ENCODE measurements at regions not wholly inside any gene's neighbourhood (a gene's known extent, or its start where the extent isn't known, plus 50 kb on each side); places are given as distances from the start of the nearest gene placed in this dataset.

GRCh38 chr14:46008348-46008747, 643.2 kb downstream of the RPL10L start:
- intact Hi-C loops (cut with DNase I) = no loop called here
- Histone ChIP-seq H3K27ac (no peak overlapping the region), H3K36me3 (replicated peaks in 1 of 2; ENCODE audit: insufficient read depth in 1 of 2, low read depth in 2 of 2) (no peaks in the 10 kb centered on the region), H3K9me3 (peaks cover 0 to 4% (median 0%) of the 10 kb centered on the region in 3 donors), H3K27me3 (no peaks in the 10 kb centered on the region), H3K4me1 (no peaks in the 10 kb centered on the region), H3K4me3 (no peak overlapping the region)
- TF ChIP-seq POLR2A (IDR thresholded peaks at IDR 0.05) (no peak), CTCF (IDR thresholded peaks at IDR 0.05) (no peak)
- 46 to 53% methylated on average over 3 of the region's 3 CpGs for whole genome bisulfite sequencing, 2 donors
- DNase-seq (no peak), ATAC-seq (no peak)

- no peak overlapping the region for H3K27ac ChIP-seq
- WGBS, 2 donors = 44 to 62% methylated on average over 2 of the region's 2 CpGs
- no peaks in the 10 kb centered on the region for H3K9me3 ChIP-seq
- H3K4me1 ChIP-seq = no peaks in the 10 kb centered on the region
- no peak overlapping the region for H3K4me3 ChIP-seq
- DNase-seq (no peak), ATAC-seq (no peak)
- no peaks in the 10 kb centered on the region for H3K27me3 ChIP-seq
- TF ChIP-seq CTCF (IDR thresholded peaks at IDR 0.05) (no peak), POLR2A (IDR thresholded peaks at IDR 0.05) (no peak)
- intact Hi-C loops (cut with DNase I) = no loop called here
- no peaks in the 10 kb centered on the region for H3K36me3 ChIP-seq (replicated peaks in 1 of 2; ENCODE audit: insufficient read depth in 1 of 2, low read depth in 2 of 2)
Observed at GRCh38 chr14:45998554-45998953, 653.0 kb downstream of the RPL10L start.

GRCh38 chr14:45990252-45990651, 661.3 kb downstream of the RPL10L start:
- intact Hi-C loops (cut with DNase I) = no loop called here
- TF ChIP-seq CTCF (IDR thresholded peaks at IDR 0.05) (peak in 2 of 7 experiments; percentile 9 to 11), POLR2A (IDR thresholded peaks at IDR 0.05) (no peak)
- DNase-seq (no peak), ATAC-seq (no peak)
- Histone ChIP-seq H3K9me3 (no peaks in the 10 kb centered on the region), H3K27me3 (no peaks in the 10 kb centered on the region), H3K36me3 (replicated peaks in 1 of 2; ENCODE audit: insufficient read depth in 1 of 2, low read depth in 2 of 2) (no peaks in the 10 kb centered on the region), H3K4me3 (no peak overlapping the region), H3K4me1 (no peaks in the 10 kb centered on the region), H3K27ac (no peak overlapping the region)
- 71% methylated on average over 3 of the region's 3 CpGs for WGBS, 2 donors

DNA sequence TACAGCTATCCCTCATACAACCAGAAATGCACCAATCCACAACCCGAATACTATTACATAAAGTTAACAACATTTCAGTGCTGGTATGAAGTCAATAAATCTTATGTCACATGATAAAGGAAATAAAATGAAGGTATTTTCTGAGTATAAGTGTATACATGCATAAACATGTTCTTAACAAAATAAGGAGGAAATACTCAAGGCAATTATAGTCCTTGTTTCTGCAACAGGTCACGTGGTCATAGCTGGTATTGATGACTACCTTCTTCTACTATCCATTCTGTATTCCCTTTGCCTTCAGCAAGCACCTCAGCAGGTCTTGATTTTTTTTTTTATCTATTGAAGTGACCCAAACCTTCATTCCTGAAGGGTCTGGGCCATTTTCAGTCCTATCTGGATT, 675.6 kb downstream of the RPL10L start:
- Histone ChIP-seq H3K4me1 (no peaks in the 10 kb centered on the region), H3K27ac (no peak overlapping the region), H3K4me3 (no peak overlapping the region), H3K9me3 (no peaks in the 10 kb centered on the region), H3K27me3 (no peaks in the 10 kb centered on the region), H3K36me3 (replicated peaks in 1 of 2; ENCODE audit: insufficient read depth in 1 of 2, low read depth in 2 of 2) (no peaks in the 10 kb centered on the region)
- ATAC-seq = no peak
- DNase-seq = no peak
- TF ChIP-seq CTCF (IDR thresholded peaks at IDR 0.05) (no peak), POLR2A (IDR thresholded peaks at IDR 0.05) (no peak)
- WGBS, 2 donors = 53 to 74% methylated on average over 2 of the region's 2 CpGs
- intact Hi-C loops (cut with DNase I) = no loop called here

DNA sequence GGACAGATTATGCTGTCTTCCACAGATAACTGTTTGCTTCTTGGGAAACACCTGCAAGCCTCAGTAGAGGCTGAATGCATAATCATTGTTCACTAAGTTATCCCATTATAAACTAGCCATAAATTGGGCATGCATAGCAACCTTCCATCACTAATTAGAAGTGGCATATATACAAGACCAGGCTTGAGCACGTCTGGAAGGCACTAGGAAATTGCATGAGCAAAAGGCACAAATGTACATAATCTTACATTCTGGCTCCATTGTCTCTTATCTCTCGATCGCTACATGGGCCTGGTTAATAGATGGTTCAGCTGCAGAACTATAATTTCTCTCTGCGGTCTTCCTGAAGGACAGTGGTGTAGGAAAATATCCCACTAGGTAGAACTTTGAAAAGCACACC, 679.2 kb downstream of the RPL10L start:
- no peaks in the 10 kb centered on the region for H3K36me3 ChIP-seq (replicated peaks in 1 of 2; ENCODE audit: insufficient read depth in 1 of 2, low read depth in 2 of 2)
- H3K4me1 ChIP-seq = no peaks in the 10 kb centered on the region
- no peak overlapping the region for H3K27ac ChIP-seq
- ATAC-seq (no peak), DNase-seq (no peak)
- WGBS, 2 donors = 60 to 62% methylated on average over 4 of the region's 4 CpGs
- no peaks in the 10 kb centered on the region for H3K27me3 ChIP-seq
- no peak overlapping the region for H3K4me3 ChIP-seq
- intact Hi-C loops (cut with DNase I) = no loop called here
- TF ChIP-seq CTCF (IDR thresholded peaks at IDR 0.05) = no peak
- TF ChIP-seq POLR2A (IDR thresholded peaks at IDR 0.05) = no peak
- H3K9me3 ChIP-seq = no peaks in the 10 kb centered on the region
